Osteocyte (in vitro differentiated cells): ENCODE measurements at regions not wholly inside any gene's neighbourhood (a gene's known extent, or its start where the extent isn't known, plus 50 kb on each side); places are given as distances from the start of the nearest gene placed in this dataset.

Experiments used
- DNase-seq: peaks from one replicate; pipeline ENCODE4 v3.0.0; 2021; ENCODE audit warnings: mixed read lengths; ENCODE audit not compliant: unreplicated experiment; ENCODE audit errors: extremely low spot score
- H3K27ac Mint-ChIP-seq: one replicate; pipeline ENCODE4 v1.8.0; 2021; ENCODE audit warnings: mild to moderate bottlenecking, mixed read lengths; ENCODE audit not compliant: unreplicated experiment
- H3K27me3 Mint-ChIP-seq: one replicate; pipeline ENCODE4 v1.8.0; 2021; ENCODE audit warnings: mixed read lengths; ENCODE audit not compliant: unreplicated experiment
- H3K36me3 Mint-ChIP-seq: one replicate; pipeline ENCODE4 v1.8.0; 2021; ENCODE audit warnings: mixed read lengths; ENCODE audit not compliant: unreplicated experiment
- H3K4me1 Mint-ChIP-seq: one replicate; pipeline ENCODE4 v1.8.0; 2021; ENCODE audit warnings: mixed read lengths; ENCODE audit not compliant: unreplicated experiment
- H3K4me3 Mint-ChIP-seq: one replicate; pipeline ENCODE4 v1.8.0; 2021; ENCODE audit warnings: mild to moderate bottlenecking, moderate library complexity, mixed read lengths; ENCODE audit not compliant: unreplicated experiment
- H3K9me3 Mint-ChIP-seq: one replicate; pipeline ENCODE4 v1.8.0; 2021; ENCODE audit warnings: mixed read lengths; ENCODE audit not compliant: unreplicated experiment
- TF ChIP-seq, protein P1 (sequence below): fragments of 200-600 bp; sonication (generic); IDR thresholded peaks from 2 replicates; pipeline ENCODE4 v1.5.0; 2021; ENCODE audit warnings: antibody characterized with exemption, mild to moderate bottlenecking, moderate library complexity

DNA sequence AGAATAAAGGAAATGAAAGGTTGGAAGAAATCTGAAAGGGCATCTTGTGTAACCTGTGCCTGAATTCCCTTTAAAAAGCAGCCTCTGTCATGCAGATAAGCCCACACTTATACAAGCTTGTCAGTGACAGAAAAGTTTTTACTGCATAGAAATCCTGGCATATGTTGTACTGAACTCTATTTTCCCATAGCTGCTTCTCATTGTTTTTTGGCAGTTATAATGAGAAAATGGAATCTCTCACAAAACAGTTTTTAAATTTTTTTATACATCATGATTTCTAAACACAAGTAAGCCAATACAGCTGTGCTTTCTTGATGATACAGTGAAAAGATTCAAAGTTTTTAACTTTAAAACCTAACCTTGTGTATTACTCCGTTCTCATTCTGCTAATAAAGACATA lies 511.4 kb upstream of the ARX start:
- no peak overlapping the region for H3K27ac Mint-ChIP-seq
- H3K27me3 Mint-ChIP-seq: no peaks in the 10 kb centered on the region
- H3K9me3 Mint-ChIP-seq: no peaks in the 10 kb centered on the region
- H3K4me1 Mint-ChIP-seq: peaks cover 1% of the 10 kb centered on the region
- TF ChIP-seq, protein P1, sequence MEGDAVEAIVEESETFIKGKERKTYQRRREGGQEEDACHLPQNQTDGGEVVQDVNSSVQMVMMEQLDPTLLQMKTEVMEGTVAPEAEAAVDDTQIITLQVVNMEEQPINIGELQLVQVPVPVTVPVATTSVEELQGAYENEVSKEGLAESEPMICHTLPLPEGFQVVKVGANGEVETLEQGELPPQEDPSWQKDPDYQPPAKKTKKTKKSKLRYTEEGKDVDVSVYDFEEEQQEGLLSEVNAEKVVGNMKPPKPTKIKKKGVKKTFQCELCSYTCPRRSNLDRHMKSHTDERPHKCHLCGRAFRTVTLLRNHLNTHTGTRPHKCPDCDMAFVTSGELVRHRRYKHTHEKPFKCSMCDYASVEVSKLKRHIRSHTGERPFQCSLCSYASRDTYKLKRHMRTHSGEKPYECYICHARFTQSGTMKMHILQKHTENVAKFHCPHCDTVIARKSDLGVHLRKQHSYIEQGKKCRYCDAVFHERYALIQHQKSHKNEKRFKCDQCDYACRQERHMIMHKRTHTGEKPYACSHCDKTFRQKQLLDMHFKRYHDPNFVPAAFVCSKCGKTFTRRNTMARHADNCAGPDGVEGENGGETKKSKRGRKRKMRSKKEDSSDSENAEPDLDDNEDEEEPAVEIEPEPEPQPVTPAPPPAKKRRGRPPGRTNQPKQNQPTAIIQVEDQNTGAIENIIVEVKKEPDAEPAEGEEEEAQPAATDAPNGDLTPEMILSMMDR: no peak
- no peaks in the 10 kb centered on the region for H3K36me3 Mint-ChIP-seq
- H3K4me3 Mint-ChIP-seq: no peak overlapping the region
- no peak for DNase-seq

DNA sequence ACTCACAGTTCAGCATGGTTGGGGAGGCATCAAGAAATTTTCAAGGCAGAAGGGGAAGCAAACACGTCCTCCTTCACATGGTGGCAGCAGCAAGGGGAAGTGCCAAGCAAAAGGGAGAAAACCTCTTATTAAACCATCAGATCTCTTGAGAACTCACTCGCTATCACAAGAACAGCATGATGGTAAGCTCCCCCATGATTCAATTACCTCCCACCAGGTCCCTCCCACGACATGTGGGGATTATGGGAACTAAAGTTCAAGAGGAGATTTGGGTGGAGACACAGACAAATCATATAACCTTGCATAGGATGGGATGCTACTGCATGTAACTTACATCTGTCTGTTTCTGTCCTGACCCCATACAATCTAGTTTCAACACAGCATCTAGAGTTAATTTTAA lies 511.8 kb upstream of the ARX start:
- TF ChIP-seq, protein P1: no peak
- peaks cover under 1% of the 10 kb centered on the region for H3K9me3 Mint-ChIP-seq

DNA sequence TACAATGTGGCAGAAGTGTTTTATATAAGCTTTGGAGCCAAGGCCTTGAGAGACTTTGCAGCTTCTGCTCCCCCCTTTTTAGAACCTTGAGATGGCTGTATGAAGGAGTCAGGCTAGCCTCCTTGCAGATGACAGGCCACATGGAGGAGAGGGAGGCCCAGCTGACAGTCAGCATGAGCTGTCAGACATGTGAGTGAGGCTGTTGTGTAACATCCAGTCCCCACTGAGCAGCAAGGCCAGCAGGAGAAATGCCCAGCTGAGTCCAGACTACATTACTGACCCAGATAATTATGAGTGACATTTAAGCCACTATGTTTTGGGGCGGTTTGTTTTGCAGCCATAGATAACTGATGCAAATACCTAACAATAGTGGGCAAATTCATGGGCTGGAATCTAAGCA lies 515.3 kb upstream of the ARX start:
- no peak overlapping the region for H3K4me3 Mint-ChIP-seq
- TF ChIP-seq, protein P1: no peak
- H3K36me3 Mint-ChIP-seq: no peaks in the 10 kb centered on the region
- DNase-seq: no peak
- no peaks in the 10 kb centered on the region for H3K27me3 Mint-ChIP-seq
- H3K9me3 Mint-ChIP-seq: peaks cover 6% of the 10 kb centered on the region
- no peaks in the 10 kb centered on the region for H3K4me1 Mint-ChIP-seq
- no peak overlapping the region for H3K27ac Mint-ChIP-seq

More for the DNA sequence above, 511.8 kb upstream of the ARX start:
- H3K27ac Mint-ChIP-seq: no peak overlapping the region
- H3K4me3 Mint-ChIP-seq: no peak overlapping the region
- no peaks in the 10 kb centered on the region for H3K36me3 Mint-ChIP-seq
- H3K4me1 Mint-ChIP-seq: peaks cover 1% of the 10 kb centered on the region
- no peaks in the 10 kb centered on the region for H3K27me3 Mint-ChIP-seq
- DNase-seq: no peak

DNA sequence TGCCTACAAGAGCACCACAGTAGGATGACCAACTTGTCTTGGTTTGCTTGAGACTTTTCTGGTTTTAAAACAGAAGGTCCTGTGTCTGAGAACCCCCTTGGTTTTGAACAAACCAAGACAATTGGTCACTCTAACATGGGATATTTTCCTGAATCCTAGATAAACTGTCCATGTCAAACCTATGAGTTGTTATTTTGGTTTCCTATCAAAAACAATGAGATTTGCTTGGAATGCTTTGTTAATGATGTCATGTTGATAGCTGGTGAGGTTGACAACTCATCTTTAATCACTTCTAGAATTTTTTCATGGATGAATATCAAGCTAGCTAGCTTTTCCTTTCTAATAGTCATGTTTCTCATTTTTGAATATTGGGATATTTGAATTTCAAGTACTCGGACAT lies 518.3 kb upstream of the ARX start:
- Mint-ChIP-seq H3K27me3 (no peaks in the 10 kb centered on the region), H3K27ac (no peak overlapping the region), H3K9me3 (peaks cover 6% of the 10 kb centered on the region), H3K36me3 (no peaks in the 10 kb centered on the region), H3K4me1 (no peaks in the 10 kb centered on the region), H3K4me3 (no peak overlapping the region)
- TF ChIP-seq, protein P1: no peak
- DNase-seq: no peak

DNA sequence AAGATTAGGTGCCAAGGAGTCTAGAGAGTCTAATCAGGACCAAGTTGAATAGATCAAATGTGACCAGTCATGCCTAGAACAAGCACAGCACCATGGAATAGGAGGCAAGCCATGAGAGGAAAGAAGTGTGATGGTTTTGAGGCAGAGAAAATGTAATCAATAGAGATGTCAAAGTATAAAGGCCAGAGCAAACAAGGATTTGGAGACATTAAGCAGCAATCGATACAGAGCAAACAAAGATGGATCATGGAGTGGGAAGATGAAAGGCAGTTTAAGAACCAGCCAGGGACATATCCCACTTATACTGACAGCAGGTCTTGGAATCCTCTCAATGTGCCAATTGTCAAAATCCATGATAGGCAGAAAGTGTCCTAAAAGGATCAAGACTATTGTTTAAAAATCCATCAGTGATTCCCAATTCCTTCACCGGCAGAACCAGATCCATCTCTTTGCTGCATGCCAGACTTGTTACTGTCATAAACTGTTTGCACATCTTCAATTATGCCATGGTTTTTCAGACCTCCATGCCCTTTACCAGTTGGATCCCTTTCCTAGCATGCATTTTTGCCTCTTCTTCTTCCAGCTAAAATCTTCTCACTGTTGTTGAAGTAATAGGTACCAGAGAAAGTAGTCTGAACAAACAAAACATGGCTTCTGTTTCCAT lies 520.7 kb upstream of the ARX start:
- Mint-ChIP-seq H3K4me3 (no peak overlapping the region), H3K9me3 (peaks cover 10% of the 10 kb centered on the region), H3K27ac (no peak overlapping the region), H3K27me3 (no peaks in the 10 kb centered on the region), H3K36me3 (no peaks in the 10 kb centered on the region), H3K4me1 (no peaks in the 10 kb centered on the region)
- DNase-seq: no peak
- TF ChIP-seq, protein P1: no peak
